ENCODE measurements at regions not wholly inside any gene's neighbourhood (a gene's known extent, or its start where the extent isn't known, plus 50 kb on each side); places are given as distances from the start of the nearest gene placed in this dataset.

DNA sequence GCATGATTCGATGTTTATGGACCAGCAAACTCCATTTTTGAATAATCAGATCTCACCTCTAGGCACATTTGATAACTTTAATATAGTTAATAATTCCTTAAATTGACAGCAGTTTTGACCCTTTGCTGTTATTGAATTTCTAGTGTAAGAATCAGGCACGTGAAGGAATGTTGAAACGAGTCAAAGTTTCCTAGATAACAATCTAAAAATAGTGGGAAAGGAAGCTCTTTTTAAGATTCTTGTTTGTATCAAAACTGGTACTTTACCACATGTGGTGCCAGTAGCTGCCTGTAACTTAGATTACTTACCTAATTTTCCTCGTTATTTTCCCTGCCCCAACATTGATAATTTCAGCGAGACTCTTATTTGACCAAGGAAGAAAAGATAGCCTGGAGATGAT lies 757.8 kb upstream of the KCND2 start (continued):
- TF ChIP-seq ZNF462 (CRISPR knock-in tag; IDR thresholded peaks at IDR 0.05) (no peak), JUNB (IDR thresholded peaks at IDR 0.05; ENCODE audit: unreplicated experiment) (no peak), EZH2phosphoT487 (IDR thresholded peaks at IDR 0.05; ENCODE audit: unreplicated experiment) (no peak)

DNA sequence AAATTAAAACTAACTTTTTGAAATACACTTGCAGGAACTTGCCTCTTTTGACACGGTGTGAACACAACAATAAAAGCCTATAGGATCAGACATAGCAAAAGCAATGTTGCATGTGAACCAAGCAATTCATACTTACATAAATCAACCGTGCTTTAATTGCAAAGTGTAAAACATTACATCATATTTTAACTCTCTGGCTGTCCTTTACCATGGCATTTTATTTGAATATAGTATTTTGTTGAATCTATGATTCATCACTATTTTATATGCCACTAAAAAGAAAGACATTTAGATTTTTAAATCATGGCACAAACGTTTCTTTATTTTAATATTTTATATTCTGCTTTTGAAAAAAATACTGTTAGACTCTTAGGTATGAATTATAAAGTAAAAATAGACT lies 757.0 kb upstream of the KCND2 start:
- Histone ChIP-seq H3K36me3 (ENCODE audit: insufficient read depth) (no peaks in the 10 kb centered on the region), H3F3A (replicated peaks; ENCODE audit: low read depth) (no peaks in the 10 kb centered on the region), H3K4me3 (no peak overlapping the region), H3K9me2 (ENCODE audit: insufficient read depth) (no peaks in the 10 kb centered on the region), H3K27me3 (ENCODE audit: insufficient read depth) (no peaks in the 10 kb centered on the region), H4K20me1 (replicated peaks; ENCODE audit: insufficient read depth) (no peaks in the 10 kb centered on the region), H3K4me2 (no peak overlapping the region), H3K4me1 (ENCODE audit: insufficient read depth) (no peaks in the 10 kb centered on the region), H2AFZ (no peak overlapping the region), H3K27ac (ENCODE audit: low read depth) (no peak overlapping the region), H3K79me2 (replicated peaks; ENCODE audit: insufficient read depth) (no peaks in the 10 kb centered on the region)
- no peak for ATAC-seq
- H3K27ac Mint-ChIP-seq: no peak overlapping the region
- TF ChIP-seq JUNB (IDR thresholded peaks at IDR 0.05; ENCODE audit: unreplicated experiment) (no peak), ZNF331 (CRISPR knock-in tag; IDR thresholded peaks at IDR 0.05; ENCODE audit: low read depth) (no peak)
- no peaks in the 10 kb centered on the region for H3K4me1 Mint-ChIP-seq
- no peak for DNase-seq (ENCODE audit: low spot score)
- H3K27me3 Mint-ChIP-seq (ENCODE audit: insufficient read depth, low read depth, poor library complexity): no peaks in the 10 kb centered on the region
- H3K36me3 Mint-ChIP-seq (ENCODE audit: low read depth): no peaks in the 10 kb centered on the region
- H3K9me3 Mint-ChIP-seq: no peaks in the 10 kb centered on the region; the same call in 2 of the 3 replicates
- no peak overlapping the region for H3K4me3 Mint-ChIP-seq

DNA sequence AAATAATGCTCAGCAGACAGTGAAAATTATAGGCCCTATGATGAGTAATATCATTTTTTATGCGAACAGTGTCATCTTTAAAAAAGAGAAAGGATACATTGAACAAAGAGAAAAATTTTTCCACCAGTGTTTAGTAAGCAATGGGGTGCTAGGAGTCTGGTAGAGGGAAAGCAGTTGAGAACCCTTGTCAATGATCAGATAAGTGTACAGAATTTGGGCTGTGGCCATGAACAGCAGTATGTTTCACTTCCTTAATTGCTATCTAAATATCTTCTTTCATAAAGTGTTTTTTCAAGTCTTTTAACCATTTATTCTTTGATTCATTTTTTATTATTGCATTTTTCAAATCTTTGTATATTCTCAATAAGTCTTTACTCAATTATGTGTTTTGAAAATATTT lies 750.7 kb upstream of the KCND2 start:
- H3K4me1 Mint-ChIP-seq: no peaks in the 10 kb centered on the region
- no peak overlapping the region for H3K4me3 Mint-ChIP-seq
- 0 out of 3 replicates have a peak, but pooled peaks cover 4% of the 10 kb centered on the region for H3K36me3 Mint-ChIP-seq (ENCODE audit: low read depth)
- no peak for TF ChIP-seq POLR2AphosphoS5 (IDR thresholded peaks at IDR 0.05; ENCODE audit: low read depth)
- no peak for TF ChIP-seq ZNF114 (CRISPR knock-in tag; IDR thresholded peaks at IDR 0.05)
- TF ChIP-seq NANOG (IDR thresholded peaks at IDR 0.05; ENCODE audit: borderline replicate concordance): no peak

More for the DNA sequence above, 750.7 kb upstream of the KCND2 start:
- Histone ChIP-seq H3K9me2 (ENCODE audit: insufficient read depth) (no peaks in the 10 kb centered on the region), H3K4me2 (no peak overlapping the region), H3K27me3 (ENCODE audit: insufficient read depth) (no peaks in the 10 kb centered on the region), H3K27ac (ENCODE audit: low read depth) (no peak overlapping the region), H3K4me1 (ENCODE audit: insufficient read depth) (no peaks in the 10 kb centered on the region), H4K20me1 (replicated peaks; ENCODE audit: insufficient read depth) (no peaks in the 10 kb centered on the region), H3F3A (replicated peaks; ENCODE audit: low read depth) (no peaks in the 10 kb centered on the region), H3K79me2 (replicated peaks; ENCODE audit: insufficient read depth) (no peaks in the 10 kb centered on the region), H2AFZ (no peak overlapping the region), H3K36me3 (ENCODE audit: insufficient read depth) (no peaks in the 10 kb centered on the region), H3K4me3 (no peak overlapping the region)
- DNase-seq (ENCODE audit: low spot score): no peak
- no peak for ATAC-seq
- Mint-ChIP-seq H3K9me3 (peaks cover 15% of the 10 kb centered on the region), H3K27ac (no peak overlapping the region), H3K27me3 (ENCODE audit: insufficient read depth, low read depth, poor library complexity) (no peaks in the 10 kb centered on the region)

Measured in GM23338 (cell line).